HL-60 (cell line): ENCODE measurements at regions not wholly inside any gene's neighbourhood (a gene's known extent, or its start where the extent isn't known, plus 50 kb on each side); places are given as distances from the start of the nearest gene placed in this dataset.

Experiments used
- DNase-seq, 2 experiments: peaks; one replicate each; pipeline ENCODE4 v3.0.0-alpha.2; 2010 to 2020; ENCODE audit warnings: low read depth in 1 of 2, low spot score in 1 of 2
- H3K27ac ChIP-seq: fragments of 250-450 bp; sonication (Bioruptor Pico); replicated peaks from 2 replicates; pipeline ENCODE4 v1.5.1; 2020; ENCODE audit warnings: mild to moderate bottlenecking, moderate library complexity
- H3K27me3 ChIP-seq: fragments of 250-450 bp; sonication (Bioruptor Pico); 2 replicates; pipeline ENCODE4 v1.5.1; 2021; ENCODE audit warnings: mild to moderate bottlenecking, moderate library complexity; ENCODE audit not compliant: insufficient read depth, poor library complexity, severe bottlenecking
- H3K4me3 ChIP-seq: replicated peaks from 2 replicates; pipeline ENCODE4 v1.5.1; 2011; ENCODE audit warnings: mild to moderate bottlenecking, control low read depth, low read length; ENCODE audit not compliant: insufficient read depth
- GABPA ChIP-seq: IDR thresholded peaks from 2 replicates; pipeline ENCODE4 v1.6.1; 2012; ENCODE audit warnings: low read depth
- POLR2AphosphoS5 ChIP-seq: IDR thresholded peaks from 2 replicates; pipeline ENCODE4 v1.6.1; 2012; ENCODE audit warnings: low read depth
- SPI1 ChIP-seq: IDR thresholded peaks from 2 replicates; pipeline ENCODE4 v1.6.1; 2012; ENCODE audit warnings: low read depth, mild to moderate bottlenecking, borderline replicate concordance
- TF ChIP-seq, protein P1 (sequence below): IDR thresholded peaks from one replicate; pipeline ENCODE4 v1.5.1; 2011; ENCODE audit warnings: low read length, control low read depth, inconsistent platforms; ENCODE audit not compliant: insufficient read depth
- TF ChIP-seq, protein P2 (sequence below): IDR thresholded peaks from 2 replicates; pipeline ENCODE4 v1.6.1; 2012; ENCODE audit warnings: low read depth; ENCODE audit not compliant: insufficient replicate concordance

DNA sequence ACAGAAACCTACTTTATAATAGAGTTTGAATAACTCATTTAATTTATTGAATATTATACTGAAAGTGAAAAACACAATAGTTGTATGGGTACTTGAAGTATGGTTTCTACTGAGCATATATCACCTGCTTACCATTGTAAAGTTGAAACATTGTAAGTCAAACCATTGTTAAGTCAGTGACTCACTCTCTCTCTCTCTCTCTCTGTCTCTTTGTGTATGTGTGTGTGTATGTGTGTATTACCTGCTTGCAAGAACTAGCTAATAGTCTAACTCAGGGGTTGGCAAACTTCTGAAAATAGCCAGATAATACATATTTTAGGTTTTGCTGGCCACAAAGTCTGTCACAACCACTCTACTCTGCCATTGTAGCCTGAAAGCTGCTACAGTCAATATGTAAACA lies 564.3 kb upstream of the ZNF608 start:
- TF ChIP-seq GABPA (no peak), POLR2AphosphoS5 (no peak), SPI1 (no peak)
- TF ChIP-seq, protein P1, sequence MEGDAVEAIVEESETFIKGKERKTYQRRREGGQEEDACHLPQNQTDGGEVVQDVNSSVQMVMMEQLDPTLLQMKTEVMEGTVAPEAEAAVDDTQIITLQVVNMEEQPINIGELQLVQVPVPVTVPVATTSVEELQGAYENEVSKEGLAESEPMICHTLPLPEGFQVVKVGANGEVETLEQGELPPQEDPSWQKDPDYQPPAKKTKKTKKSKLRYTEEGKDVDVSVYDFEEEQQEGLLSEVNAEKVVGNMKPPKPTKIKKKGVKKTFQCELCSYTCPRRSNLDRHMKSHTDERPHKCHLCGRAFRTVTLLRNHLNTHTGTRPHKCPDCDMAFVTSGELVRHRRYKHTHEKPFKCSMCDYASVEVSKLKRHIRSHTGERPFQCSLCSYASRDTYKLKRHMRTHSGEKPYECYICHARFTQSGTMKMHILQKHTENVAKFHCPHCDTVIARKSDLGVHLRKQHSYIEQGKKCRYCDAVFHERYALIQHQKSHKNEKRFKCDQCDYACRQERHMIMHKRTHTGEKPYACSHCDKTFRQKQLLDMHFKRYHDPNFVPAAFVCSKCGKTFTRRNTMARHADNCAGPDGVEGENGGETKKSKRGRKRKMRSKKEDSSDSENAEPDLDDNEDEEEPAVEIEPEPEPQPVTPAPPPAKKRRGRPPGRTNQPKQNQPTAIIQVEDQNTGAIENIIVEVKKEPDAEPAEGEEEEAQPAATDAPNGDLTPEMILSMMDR = no peak
- TF ChIP-seq, protein P2, sequence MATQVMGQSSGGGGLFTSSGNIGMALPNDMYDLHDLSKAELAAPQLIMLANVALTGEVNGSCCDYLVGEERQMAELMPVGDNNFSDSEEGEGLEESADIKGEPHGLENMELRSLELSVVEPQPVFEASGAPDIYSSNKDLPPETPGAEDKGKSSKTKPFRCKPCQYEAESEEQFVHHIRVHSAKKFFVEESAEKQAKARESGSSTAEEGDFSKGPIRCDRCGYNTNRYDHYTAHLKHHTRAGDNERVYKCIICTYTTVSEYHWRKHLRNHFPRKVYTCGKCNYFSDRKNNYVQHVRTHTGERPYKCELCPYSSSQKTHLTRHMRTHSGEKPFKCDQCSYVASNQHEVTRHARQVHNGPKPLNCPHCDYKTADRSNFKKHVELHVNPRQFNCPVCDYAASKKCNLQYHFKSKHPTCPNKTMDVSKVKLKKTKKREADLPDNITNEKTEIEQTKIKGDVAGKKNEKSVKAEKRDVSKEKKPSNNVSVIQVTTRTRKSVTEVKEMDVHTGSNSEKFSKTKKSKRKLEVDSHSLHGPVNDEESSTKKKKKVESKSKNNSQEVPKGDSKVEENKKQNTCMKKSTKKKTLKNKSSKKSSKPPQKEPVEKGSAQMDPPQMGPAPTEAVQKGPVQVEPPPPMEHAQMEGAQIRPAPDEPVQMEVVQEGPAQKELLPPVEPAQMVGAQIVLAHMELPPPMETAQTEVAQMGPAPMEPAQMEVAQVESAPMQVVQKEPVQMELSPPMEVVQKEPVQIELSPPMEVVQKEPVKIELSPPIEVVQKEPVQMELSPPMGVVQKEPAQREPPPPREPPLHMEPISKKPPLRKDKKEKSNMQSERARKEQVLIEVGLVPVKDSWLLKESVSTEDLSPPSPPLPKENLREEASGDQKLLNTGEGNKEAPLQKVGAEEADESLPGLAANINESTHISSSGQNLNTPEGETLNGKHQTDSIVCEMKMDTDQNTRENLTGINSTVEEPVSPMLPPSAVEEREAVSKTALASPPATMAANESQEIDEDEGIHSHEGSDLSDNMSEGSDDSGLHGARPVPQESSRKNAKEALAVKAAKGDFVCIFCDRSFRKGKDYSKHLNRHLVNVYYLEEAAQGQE = no peak
- Histone ChIP-seq H3K27ac (no peak overlapping the region), H3K27me3 (no peaks in the 10 kb centered on the region), H3K4me3 (no peak overlapping the region)
- no peak for DNase-seq

DNA sequence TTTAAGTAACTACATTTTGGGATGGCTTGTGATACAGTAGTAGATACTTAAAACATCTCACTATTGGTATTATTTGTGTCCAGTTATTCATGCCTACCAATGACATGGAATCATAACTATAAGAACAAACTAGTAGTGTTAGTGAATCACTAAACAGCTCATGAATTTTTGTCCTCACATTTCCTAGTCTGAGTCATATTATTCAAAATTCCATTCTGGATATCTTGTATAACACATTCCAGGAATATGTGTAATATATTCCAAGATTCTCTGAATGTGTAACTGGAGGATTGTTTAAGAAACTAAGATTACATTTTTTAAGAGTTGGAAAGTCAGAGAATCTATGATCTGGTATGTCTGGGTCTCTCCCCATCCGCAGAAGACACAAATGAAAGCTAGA lies 565.3 kb upstream of the ZNF608 start:
- Histone ChIP-seq H3K27ac (no peak overlapping the region), H3K27me3 (no peaks in the 10 kb centered on the region), H3K4me3 (no peak overlapping the region)
- no peak for DNase-seq
- TF ChIP-seq, protein P2 = no peak
- TF ChIP-seq, protein P1 = no peak
- no peak for TF ChIP-seq SPI1
- no peak for TF ChIP-seq GABPA
- TF ChIP-seq POLR2AphosphoS5 = no peak

DNA sequence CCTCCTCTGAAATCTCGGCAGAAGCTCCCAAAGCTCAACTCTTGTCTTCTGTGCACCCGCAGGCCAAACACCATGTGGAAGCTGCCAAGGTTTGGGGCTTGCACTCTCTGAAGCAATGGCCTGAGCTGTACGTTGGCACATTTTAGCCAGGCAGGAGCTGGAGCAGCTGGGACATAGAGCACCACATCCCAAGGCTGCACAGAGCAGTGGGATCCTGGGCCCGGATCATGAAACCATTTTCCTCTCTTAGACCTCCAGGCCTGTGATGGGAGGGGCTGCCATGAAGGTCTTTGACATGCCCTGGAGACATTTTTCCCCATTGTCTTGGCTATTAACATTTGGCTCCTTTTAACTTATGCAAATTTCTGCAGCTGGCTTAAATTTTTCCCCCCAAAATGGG lies 567.1 kb upstream of the ZNF608 start:
- DNase-seq = no peak
- Histone ChIP-seq H3K4me3 (no peak overlapping the region), H3K27ac (no peak overlapping the region), H3K27me3 (no peaks in the 10 kb centered on the region)
- TF ChIP-seq, protein P2 = no peak
- TF ChIP-seq, protein P1 = no peak
- TF ChIP-seq POLR2AphosphoS5 (no peak), SPI1 (no peak), GABPA (no peak)
